Hepatocyte (in vitro differentiated cells): ENCODE measurements at regions not wholly inside any gene's neighbourhood (a gene's known extent, or its start where the extent isn't known, plus 50 kb on each side); places are given as distances from the start of the nearest gene placed in this dataset.

ENCODE experiments used
- EZH2 ChIP-seq: fragments of 200-600 bp; sonication (generic); IDR thresholded peaks from 2 replicates; pipeline ENCODE4 v1.6.1; 2016; ENCODE audit warnings: antibody characterized with exemption, mild to moderate bottlenecking, borderline replicate concordance
- TF ChIP-seq, protein P1 (sequence below): fragments of 200-600 bp; sonication (generic); IDR thresholded peaks from 2 replicates; pipeline ENCODE4 v1.5.1; 2016; ENCODE audit warnings: antibody characterized with exemption, mild to moderate bottlenecking; ENCODE audit not compliant: poor library complexity

DNA sequence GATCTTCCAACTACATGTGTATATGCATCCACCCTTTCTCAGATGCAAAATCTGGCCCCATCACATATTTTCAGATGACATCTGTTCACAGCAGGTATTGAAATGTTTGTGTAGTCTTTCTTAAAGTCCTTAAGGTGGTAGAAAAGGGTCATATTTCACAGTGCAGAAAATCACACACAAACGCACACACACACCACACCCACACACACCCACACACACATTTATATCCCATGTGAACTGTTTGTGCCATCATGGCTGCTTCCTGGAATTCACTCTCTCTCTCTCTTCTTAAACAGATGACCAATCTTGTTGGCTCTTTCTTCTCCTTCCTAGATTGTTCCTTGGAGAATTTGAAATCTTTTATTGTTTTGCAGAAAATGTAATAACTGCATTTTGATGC, 663.0 kb upstream of the GRM3 start:
- TF ChIP-seq, protein P1, sequence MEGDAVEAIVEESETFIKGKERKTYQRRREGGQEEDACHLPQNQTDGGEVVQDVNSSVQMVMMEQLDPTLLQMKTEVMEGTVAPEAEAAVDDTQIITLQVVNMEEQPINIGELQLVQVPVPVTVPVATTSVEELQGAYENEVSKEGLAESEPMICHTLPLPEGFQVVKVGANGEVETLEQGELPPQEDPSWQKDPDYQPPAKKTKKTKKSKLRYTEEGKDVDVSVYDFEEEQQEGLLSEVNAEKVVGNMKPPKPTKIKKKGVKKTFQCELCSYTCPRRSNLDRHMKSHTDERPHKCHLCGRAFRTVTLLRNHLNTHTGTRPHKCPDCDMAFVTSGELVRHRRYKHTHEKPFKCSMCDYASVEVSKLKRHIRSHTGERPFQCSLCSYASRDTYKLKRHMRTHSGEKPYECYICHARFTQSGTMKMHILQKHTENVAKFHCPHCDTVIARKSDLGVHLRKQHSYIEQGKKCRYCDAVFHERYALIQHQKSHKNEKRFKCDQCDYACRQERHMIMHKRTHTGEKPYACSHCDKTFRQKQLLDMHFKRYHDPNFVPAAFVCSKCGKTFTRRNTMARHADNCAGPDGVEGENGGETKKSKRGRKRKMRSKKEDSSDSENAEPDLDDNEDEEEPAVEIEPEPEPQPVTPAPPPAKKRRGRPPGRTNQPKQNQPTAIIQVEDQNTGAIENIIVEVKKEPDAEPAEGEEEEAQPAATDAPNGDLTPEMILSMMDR, result no peak
- TF ChIP-seq EZH2, result no peak
